HG03342 (cell line): ENCODE measurements at regions not wholly inside any gene's neighbourhood (a gene's known extent, or its start where the extent isn't known, plus 50 kb on each side); places are given as distances from the start of the nearest gene placed in this dataset.
"Not testable (repeated sequence)": the region's sequence is repeated elsewhere in the genome, so short reads cannot be mapped to it uniquely, and the experiment has no call there.

Source experiments
- ATAC-seq: cut with Tn5 transposase; IDR thresholded peaks from one replicate; pipeline ENCODE4 v1.9.1; 2021; ENCODE audit warnings: mild to moderate bottlenecking, moderate library complexity; ENCODE audit not compliant: unreplicated experiment

DNA sequence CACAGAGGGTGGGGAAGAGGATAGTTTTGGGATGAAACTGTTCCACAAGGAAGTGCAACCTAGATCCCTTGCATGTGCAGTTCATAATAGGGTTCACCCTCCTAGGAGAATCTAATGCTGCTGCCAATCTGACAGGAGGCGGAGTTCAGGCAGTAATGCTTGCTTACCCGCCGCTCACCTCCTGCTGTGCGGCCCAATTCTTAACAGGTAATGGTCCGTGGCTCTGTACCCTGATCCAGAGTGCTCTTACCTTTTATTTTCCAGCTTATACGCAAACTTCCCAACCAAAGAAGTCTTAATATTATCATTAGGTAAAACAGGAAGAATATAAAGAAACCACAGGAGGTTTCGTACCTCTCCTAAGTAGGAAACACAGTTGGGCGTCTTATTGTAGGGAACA, 82.7 kb upstream of the CD302 start:
- ATAC-seq: no peak

DNA sequence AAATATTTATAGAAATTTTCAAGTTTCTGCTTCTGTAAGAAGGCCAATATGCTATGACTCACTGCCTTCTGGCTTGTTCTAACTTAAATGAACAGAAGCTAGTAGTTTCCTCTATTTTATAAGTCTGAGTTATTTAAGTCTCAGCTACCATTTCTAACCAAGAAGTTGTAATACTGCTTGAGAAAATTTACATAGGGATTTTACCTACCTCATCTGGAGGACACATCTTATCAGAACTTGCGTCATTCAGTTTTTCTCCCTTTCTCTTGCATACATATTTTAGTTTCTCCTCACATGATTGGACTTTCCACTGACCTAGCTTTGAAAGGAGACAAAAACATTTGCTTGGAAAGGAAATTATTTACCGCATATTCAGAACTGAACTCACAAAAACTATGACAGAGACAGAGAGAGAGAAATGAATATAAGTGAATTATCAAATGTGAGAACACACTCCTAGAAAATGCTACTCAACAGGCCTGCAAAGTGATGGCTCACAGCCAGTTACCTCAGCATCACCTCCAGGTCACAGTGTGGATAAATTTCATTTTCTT, 81.1 kb upstream of the CD302 start:
- peak; percentile 78 for ATAC-seq

- no peak for ATAC-seq
Observed at GRCh38 chr2:159875083-159875482, 77.1 kb upstream of the CD302 start.

DNA sequence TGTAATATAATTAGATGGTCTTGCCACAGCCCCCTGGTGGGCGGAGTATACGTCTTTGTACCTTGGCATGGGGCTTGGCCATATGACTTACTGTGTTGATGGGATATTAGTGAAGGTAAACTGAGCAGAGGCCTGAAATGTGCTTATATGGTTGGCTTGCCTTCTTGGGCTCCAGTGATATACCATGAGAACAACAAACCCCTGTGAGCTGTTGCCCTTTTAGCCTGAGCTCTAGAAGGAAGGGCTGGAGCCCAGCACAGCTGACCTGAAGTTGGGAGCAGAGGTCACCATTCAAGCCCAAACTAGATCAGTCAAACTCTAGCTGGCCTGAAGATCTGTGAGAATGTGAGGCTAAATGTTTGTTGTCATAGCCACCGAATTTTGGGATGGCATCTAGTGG, 75.2 kb upstream of the CD302 start:
- no peak for ATAC-seq

- ATAC-seq: no peak
Observed at GRCh38 chr2:159872353-159872752, 74.3 kb upstream of the CD302 start.

DNA sequence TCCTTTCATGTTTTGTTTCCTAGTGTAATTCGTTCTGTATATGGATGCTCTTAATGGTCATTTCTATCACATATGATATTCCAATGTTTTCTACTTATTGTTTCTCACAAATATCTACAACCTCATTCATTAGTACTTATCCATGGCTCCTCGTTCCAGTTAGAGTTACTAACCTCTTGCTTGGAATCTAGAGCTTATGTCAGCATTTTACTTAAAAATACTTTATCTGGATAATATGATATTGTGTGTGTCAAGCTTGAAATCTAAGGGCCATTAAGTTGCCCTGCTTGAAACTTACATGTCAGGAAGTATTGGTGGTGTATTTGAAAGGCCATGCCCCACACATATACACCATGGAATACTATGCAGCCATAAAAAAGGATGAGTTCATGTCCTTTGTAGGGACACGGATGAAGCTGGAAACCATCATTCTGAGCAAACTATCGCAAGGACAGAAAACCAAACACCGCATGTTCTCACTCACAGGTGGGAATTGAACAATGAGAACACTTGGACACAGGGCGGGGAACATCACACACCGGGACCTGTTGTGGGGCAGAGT, 70.7 kb upstream of the CD302 start:
- ATAC-seq: not testable (repeated sequence)

GRCh38 chr2:159867567-159868361, 69.8 kb upstream of the CD302 start:
- no peak for ATAC-seq

- ATAC-seq: no peak
Observed at GRCh38 chr2:159863526-159864160, 65.6 kb upstream of the CD302 start.

DNA sequence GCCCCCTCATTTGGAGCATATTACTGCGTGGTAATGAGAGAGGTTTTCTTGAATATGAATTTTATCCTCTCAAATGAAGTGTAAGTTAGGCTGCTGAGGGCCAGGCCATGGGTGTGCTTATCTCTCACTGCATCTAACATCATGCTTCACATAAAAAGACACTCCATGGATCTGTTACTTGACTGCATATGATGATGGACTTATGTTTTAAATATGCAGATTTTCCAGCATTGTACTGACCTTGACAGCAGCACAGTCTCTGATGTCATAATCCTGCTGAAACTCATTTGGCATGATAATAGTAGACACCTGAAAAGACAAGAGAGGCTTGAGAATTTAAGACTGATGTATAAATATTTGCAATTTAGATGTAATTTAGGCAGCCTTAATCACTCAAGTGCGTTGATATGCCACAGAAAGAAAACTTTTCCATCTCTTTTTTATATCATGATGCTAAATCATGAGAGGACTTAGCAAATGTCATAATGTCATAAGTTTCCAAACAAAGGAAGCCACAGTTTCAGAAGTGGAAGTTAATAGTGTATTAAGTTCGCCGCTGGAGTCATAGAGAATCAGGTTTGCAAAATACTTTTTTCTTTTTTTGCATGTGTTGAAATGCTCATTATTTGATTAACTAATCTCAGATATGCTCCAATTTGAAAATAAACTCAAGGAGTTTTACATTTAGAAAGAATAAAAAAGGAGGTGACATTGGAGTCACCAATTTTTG, 62.7 kb upstream of the CD302 start:
- no peak for ATAC-seq

GRCh38 chr2:159859583-159859982, 61.6 kb upstream of the CD302 start:
- no peak for ATAC-seq

DNA sequence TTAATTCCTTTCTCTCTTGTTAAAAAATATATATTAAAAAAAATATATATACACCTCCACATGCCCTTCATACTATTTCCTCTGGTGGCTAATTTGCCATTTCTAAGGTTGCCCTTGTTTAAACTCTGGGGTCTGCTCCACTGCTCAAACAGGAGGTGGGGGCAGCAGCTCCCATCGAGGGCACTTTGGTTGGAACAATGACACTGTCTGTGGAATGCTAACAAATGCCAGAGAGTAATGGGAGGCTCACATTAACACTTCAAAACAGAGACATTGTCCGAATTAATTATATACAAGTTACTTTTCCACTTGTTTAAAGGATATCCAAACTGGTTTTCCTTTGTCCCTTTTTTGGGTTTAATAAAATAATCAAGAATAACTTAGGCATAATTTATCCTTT, 58.8 kb upstream of the CD302 start:
- ATAC-seq: no peak

DNA sequence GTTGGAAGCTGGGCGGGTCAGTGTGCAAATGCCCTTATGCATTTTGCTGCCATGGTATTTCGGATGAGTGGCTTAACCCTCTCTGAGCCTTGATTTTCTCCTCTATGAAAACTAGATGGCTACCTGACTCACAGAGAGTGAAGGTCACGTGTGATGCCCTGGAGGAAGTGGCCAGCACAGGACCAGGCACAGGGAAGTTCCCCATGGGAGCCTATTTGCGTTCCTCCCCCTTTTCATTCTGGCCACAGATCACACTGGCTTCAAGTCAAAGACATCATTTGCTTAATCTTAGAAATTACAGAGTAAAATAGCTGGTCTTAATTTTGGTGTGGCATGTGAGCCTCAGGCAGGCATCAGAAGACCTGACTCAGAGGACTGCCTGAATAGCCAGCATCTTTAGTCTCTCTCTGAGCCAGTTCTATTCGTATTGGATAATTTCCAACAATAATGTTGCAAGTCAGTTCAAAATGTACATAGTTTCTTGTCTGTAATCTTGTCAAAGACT, 57.6 kb upstream of the CD302 start:
- ATAC-seq: no peak

- no peak for ATAC-seq
Observed at GRCh38 chr2:159855143-159855542, 57.1 kb upstream of the CD302 start.

DNA sequence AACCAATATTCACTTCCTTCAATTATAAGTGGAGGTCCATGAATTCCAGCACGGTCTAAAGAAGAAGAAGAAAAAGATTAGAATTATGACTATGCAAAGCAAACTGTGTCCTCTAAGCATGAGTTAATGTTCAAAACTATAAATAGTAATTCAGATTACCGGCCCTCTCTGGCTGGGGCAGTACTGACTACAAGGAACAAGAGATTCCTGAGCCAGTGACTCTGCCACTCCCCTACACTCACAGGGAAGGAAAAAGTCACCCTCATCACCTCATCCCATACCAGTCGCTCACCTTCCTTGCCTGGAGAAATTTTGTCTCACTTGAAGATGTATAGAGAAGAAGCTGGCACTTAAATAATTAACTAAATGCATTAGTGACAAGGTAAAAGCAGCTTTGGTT, 56.5 kb upstream of the CD302 start:
- ATAC-seq: no peak

DNA sequence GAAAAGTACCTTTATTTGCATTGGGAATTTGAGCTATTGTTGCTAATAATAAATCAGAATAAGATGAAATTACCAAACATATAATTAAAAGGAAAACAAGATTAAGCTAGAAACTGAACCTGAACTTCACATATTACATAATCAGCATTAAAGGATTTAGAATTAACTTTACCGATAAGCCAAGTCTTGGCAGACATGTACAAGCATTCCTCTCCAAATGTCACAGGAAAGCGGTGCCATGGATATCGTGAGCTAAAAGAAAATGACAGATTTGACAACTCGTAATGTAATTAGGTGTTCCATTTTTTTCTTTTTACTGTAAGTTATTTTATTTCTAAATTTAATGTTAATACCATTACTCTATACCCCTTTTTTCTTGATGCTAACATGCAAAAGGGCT, 55.1 kb upstream of the CD302 start:
- ATAC-seq: no peak

- ATAC-seq: no peak
Observed at GRCh38 chr2:159851941-159852340, 53.9 kb upstream of the CD302 start.

DNA sequence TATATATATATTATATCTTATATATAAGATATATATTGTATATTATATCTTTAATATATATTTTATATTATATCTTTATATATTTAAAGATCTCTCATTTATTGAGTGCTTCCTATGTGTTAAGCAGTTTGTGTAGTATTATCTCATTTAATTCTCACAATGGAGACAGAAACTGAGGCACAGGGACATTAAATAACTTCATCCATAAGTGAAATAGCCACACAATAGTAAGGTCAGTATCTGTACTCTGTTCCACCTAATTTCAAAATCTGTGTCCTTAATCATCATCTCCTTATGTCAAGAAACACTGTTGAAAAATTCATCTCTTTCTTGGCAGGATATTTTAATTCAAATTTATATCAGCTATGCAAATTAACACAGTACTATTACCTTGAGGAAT, 52.8 kb upstream of the CD302 start:
- no peak for ATAC-seq

DNA sequence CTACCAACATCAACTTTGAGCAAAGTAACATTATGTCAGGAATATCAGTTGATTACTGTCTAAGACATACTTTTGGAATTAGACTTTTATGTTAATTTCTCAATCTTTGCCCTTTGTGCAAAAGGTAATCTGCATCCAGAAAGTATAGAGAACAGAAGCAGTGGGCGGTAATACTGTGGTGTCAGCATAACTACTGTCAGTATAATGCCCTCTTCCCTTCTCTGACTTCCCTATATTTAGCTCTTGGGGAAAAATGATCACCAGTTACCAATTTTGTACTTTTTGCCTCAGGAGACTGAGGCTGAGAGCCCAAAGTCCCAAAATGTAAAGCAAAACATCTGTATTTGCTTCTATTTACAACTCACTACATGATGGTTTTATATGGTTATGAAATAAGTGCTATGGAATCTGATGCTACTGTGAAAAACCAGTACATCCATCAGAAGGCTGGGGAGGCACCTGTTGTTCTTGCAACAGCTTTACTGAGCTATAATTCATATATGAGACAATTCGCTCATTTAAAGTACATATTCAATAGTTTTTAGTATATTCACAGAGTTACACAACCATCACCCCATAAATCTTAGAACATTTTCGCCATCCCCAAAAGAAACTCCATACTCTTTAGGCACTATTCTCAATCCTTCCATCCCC, 51.3 kb upstream of the CD302 start:
- ATAC-seq: no peak
